GM21786 (cell line): ENCODE measurements at regions not wholly inside any gene's neighbourhood (a gene's known extent, or its start where the extent isn't known, plus 50 kb on each side); places are given as distances from the start of the nearest gene placed in this dataset.

Experiments used
- ATAC-seq: cut with Tn5 transposase; IDR thresholded peaks from one replicate; pipeline ENCODE4 v1.9.1; 2021; ENCODE audit not compliant: unreplicated experiment

DNA sequence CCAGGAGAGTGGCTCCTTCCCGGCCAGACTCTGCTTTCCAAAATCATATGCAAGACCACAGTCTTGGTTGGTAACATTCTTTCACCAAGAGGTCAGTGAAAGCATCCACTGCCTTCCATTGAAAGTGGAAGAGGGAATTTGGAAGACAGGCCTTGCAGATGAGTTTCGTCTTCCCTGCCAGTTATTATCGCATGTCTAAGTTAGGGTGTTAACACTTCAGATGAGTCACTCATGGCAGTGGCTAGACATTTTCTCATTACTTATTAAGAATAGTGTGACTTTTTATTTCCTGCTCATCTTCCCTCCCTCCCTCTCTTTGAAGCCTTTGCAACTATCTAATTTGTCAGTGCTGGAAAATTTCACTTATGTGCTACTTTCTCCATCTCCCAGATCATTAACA is 102.9 kb upstream of the EPB41L3 start:
- no peak for ATAC-seq

DNA sequence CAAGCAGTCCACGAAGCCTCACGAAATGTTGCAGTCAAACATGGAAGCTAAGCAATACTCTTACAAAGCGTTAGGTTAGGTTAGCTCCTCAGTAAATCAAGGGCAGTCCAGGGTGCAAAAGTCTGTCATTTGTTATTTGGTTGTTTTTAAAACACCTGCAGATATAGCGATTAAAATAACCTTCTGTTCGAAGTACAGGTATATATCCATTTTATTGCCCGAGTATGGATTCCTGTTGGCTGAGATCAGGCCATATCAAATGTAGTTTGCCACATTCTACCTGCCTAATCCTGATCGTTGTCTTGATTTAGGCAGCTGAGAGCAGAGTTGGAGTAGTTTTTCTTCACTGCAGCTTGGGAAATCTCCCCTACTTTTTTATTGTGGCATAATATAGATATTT is 99.5 kb upstream of the EPB41L3 start:
- ATAC-seq: no peak

DNA sequence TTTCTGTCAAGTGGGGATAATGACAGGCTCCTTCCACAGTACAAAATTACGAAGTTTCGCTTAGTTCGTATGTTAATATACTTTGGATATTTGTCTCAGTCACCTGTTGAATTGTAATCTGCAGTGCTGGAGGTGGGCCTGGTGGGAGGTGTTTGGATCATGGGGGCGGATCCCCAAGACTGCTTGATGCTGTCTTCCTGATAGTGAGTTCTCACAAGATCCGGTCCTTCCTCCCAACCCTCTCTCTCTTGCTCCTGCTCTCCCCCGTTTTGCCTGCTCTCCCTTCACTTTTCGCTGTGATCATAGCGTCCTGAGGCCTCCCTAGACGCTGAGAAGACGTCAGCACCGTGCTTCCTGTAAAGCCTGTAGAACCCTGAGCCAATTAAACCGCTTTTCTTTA is 97.1 kb upstream of the EPB41L3 start:
- no peak for ATAC-seq

DNA sequence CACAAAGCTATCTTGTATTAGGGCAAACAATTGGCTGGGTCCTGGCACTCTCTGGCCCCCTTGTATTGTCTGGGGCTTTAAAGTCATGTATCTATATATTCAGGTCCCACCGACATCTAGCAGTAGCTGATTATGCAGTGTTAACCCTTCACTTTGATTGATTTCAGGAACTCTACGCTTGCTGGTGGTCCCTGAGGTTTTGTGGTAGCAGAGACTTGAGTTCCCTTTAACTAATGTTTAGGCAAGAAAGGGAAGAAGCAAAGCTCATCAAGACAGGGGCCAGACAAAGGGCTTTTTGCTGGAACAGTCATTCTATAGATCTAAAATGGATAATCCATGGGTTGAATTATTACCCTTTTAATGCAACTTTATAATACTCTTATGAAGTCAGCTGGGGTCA is 95.3 kb upstream of the EPB41L3 start:
- no peak for ATAC-seq

DNA sequence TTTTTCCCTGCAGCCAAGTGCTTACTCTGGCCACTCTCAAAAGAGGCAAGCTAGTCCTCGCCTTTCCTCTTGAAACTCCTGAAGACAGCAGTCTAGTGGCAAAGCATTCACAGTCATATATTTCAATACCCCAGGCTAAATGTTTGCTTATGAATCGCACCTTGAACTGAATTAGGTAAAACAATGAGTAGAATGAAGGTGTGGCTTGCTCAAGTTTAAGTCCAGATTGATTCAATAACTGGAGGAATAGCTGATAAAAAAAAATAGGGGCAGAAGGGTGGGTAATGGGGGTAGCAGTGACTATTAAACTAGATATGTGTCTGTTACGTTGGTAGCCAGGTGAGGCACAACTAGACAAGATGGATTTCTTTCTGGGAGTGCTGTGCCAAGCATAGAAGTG is 88.2 kb upstream of the EPB41L3 start:
- no peak for ATAC-seq

DNA sequence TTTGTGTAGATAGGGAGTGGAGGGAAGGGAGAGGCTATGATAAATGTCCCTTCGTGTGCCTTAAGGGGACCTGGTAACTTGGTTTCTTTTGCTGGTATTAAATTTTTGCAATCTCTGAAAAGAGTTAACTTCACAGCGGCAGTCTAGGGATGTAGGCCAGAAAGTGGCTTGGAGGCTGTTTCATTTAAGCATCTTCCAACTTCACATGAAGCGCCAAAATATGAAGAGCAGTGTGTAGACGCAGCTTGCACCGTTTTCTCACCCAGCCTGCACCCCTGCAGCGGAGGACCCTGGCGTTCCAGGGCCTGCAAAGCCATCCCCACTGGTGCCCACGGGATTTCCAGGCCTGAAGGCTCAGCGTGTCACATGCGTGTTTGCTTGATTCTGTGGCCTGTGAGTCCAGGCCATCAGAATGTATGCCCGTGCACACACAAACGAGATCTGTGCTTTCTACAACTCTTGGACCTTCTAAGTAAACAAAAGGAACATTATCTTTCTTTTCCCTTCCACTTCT is 87.2 kb upstream of the EPB41L3 start:
- ATAC-seq: no peak

DNA sequence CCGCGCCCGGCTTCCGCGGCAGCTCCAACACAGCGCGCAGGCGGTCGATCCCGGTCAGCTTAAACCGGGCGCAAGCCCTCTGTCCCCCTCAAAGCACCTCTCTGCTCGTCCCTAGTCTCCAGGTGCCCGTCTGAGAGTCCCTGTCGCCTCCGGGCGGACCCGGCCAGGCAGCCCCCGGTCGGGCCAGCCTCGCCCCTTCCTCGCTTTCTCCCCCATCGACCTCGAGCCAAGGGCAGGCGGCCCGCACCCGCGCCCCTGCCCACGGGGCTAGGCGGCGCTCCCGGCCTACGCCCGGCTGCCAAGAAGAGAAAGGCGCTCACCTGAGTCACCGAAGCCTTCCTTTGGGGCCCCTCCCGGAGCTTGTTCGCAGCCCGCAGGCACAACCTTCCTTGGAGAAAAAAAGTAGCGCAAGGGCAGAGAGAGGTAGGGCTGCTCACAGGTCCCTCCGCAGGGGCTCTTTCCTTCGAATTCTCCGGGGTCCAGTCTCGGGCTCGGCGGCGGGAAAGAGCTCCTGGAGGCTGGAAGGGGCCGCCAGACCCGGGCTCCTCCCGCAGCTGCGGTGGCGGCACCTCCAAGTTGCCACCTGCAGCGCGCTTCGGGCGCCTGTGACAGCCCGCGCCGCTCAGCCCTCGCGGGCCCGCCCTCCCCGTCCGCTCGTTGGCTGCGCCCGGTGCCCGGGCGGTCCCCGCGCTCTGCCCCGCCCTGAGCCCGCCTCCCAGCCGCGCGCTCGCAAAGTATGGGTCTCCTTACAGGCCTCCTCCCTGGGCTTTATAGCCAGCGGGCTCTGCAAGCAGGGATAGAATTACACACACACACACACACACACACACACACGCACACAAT is 86.5 kb upstream of the EPB41L3 start:
- ATAC-seq: no peak

DNA sequence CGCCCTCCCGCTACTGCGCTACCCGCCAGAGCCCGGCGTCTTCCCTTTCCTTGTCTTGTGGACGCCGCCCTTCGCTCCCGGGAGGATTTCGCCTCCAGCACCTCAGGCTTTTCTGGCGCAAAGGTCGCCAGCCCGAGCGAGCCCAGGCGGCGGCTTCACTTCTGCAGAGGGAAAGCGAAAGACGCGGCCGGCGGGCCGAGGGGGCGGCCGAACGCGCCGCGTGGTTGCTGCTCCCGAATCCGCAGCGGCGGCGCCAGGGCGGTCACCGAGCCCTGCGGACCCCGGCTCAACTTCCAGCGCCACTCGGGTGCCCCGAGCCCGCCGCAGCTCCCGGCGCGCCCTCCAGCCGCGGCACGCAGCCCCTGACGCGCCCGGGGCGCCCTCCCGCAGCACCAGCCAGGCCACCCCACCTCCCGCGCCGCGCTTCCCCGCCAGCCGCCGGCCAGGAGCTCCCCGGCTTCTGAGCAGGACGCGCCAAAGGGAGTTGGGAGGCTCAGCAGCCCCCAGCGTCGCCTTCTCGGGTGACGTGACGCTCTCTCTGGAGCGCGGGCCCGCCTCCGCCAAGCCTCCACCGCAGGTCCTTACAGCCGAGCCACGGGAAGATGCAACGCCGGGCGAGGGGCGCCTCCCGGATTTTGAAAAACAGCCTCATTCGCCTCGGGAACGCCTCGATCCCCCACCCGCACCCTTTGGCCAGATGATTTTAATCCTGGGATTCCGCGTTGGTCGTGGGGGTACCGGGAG is 84.9 kb upstream of the EPB41L3 start:
- no peak for ATAC-seq

DNA sequence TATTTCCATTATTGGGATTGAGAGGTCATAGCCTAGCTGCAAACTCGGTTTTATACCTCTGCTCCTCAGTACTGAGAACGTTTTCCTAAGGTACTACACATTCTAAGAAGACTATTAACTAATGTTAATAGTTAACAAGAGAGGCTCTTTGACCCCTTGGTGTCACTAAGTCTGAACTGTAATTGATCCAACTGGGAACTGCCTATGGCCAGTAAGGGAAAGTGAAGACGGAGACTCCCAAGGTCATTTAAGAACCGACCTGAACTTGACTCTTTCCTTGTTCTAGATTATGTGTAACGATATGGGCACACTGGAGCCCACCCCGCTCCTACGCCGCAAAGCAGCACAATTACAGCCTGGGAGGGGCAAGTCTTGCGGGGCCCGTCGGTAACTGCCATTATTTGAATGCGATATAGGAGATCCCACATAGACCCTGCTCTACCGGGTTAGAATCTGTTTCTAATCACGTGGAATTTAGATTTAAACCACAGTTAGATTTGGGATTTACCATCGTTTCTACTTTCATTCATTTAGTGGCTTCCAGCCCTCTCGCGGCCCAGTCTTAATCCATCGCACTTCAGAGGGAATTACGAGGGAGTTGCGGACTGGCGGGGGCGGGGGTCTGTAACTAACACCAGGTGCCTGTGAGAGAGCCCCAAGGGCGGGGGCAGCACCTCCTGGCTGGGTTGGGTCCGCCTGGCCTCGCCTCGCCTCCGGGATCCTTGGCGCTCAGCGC is 84.1 kb upstream of the EPB41L3 start:
- no peak for ATAC-seq

DNA sequence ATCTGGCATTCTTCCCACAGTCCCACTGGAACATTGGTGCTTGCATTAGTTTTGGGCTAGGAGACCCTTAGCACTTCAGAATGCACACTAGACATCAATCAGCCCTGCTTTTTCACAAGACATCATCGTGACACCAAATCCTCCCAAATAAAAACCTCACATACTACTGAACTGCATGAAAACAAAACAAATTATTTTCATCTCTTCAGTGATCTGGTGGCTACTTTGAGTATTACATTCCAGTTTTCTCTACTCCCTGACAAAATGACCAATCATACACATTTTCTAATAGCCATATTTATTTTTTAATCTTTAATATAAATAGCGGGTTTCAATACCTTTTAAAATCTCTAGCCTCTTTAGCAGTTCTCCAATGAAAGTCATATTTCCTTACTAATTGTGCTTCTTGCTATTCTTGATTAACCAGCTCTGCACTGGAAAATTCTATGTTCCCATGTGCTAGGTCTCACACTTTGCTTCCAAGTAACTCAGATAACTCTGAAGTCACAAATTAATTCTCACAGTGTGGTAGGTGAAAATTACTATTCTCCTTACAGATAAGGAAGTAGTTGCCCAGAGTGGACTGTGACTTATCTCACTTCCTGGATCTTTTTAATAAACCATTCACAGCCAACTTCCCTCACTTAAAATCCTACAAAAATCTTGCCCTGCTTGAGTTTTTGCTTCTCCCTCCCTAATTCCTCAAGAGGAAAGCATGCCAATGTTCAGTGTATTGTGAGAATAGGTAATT is 82.5 kb upstream of the EPB41L3 start:
- ATAC-seq: no peak

DNA sequence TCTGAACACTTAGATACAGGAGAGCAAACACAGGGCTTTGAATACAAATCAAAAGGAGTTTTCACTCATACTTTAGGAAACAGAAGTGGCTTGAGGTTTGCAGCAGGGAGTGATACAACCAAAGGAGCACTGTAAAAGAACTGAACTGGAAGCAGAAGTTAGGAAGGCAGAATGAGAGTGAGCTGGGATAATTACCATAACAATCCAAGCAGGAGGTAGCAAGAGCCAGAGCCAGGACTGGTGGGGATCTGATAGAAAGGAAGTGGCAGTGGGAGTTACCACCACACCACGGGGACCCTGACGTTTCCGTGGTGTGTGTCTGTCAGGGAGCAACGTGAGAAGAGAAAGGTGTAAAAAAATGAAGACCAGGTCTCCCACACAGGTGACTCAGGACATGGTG is 81.3 kb upstream of the EPB41L3 start:
- ATAC-seq: no peak

DNA sequence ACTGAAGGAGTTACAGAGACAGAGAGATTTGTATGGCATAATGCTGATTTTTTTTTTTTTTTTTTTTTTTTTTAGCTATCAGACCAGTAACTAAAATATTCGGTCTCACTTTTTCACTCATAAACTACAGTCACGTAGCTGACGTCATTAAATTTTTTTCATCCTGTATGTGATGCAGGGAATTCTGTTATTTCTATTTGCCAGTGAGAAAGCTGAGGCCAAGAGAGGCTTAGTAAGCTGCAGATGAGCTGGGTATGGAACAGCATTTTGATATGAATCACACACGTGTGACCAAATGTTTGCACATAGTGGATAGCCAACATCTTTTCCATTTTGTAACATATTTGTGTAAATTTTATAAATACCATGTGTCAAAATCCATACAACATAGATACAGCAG is 79.1 kb upstream of the EPB41L3 start:
- ATAC-seq: no peak

DNA sequence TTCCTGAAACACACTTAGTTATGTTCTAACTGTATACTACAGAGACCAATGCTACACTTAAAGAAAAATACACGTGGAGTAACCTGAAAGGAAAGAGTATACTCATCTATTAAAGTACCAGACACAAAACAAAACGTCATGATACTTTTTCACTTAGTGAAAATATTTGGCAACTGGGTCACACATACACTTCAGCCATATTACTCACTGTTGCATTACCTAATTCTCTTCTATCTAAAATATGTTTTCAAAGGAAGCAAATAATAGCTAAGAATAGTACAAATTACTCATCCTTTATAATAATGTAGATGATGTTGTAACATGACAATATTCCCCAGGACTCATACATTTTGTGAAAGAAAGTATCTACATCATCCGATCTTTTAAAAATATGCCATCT is 76.5 kb upstream of the EPB41L3 start:
- no peak for ATAC-seq

DNA sequence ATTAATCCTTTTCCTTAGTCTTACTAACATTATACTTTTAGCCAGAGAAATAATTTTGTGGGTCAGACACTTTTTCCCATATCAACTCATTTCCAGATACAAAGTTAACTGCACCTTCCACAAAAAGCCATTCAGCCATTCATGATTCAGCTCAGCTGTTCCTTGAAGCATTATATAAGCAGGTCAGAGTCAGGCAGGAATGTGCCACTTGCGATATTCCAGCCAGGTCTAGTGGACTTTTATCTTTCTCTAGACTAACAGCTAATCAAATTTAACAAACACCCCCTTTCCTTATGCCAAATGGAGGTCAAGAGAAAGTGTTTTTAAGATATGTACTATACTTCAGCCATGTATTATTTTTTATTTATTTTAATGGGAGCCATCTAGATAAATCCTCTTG is 75.6 kb upstream of the EPB41L3 start:
- ATAC-seq: no peak

DNA sequence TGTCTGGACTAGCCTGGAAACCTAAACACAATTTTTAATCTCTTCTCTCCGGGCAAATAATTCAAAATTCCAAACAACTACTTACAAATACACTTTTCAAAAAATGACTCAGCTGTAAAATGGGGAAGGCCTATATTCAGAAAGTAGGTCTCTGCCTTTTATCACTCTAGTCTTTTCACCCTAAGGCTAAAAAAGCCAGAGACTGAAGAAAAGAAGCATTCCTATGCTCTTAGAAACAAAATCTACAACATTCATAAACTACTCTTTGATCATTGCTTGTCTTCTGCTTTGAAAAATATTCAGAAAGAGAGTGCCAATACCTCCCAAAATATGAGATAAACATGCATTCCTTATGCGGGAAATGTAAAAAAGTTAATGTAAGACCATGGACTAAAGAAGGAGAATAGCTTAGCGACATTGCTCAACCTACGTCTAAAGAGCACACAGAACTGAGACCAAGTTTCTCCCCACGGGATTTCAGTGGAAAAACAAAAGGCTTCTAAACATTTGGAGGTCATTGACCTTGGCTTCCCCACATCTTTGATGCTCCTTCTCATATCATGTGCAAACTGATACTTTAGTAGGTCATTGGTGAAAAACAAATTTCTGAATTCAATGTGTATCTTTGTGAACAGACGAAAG is 74.4 kb upstream of the EPB41L3 start:
- ATAC-seq: no peak

DNA sequence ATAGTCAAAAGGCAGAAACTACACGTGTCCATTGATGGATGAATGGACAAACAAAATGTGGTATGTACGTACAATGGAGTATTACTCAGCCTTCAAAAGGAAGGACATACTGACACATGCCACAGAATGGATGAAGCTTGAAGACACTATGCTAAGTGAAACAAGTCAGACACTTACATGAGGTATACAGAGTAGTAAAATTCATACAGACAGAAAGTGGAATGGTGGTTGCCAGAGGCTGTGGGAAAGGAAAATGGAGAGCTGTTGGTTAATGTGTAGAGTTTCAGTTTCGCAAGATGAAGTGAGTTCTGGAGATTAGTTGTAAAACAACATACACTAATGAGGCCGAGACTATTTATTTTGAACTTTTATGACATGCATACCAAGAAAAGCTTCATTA is 67.4 kb upstream of the EPB41L3 start:
- ATAC-seq: no peak

DNA sequence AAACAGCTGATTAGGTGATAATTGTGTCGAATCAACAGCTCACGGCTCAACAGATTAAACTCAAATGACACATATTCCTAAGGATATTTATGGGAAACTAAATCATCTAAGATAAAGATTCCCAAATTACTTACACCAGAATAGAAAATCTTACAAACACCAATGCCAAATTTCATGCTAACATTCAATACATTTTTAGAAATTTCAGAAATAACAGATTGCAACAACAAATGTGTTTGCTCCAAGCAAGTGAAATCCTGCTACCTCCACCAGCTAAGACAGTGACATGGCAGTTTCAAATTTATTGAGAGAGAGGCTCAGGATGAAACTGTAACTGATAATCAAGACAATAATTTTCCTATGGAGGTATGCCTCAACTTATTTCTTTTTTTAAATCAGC is 65.0 kb upstream of the EPB41L3 start:
- ATAC-seq: no peak

DNA sequence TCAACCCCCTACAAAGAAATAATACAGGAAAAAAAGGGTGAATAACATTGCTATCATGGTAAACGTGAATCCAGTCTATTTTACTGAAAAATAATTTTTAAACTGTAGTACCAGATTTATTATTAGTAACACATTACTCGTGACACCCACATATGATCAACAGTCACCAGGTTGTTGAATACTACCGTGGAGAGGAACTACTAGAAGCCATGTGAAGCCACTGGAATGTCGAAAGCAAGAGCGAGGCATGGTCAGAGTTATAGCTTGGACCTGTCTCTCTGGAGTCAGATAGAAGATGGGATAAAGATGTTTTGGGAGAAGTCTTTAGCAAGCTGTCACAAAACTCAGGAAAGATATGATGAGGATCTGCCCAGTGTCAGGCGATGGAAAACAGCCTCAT is 63.2 kb upstream of the EPB41L3 start:
- no peak for ATAC-seq

DNA sequence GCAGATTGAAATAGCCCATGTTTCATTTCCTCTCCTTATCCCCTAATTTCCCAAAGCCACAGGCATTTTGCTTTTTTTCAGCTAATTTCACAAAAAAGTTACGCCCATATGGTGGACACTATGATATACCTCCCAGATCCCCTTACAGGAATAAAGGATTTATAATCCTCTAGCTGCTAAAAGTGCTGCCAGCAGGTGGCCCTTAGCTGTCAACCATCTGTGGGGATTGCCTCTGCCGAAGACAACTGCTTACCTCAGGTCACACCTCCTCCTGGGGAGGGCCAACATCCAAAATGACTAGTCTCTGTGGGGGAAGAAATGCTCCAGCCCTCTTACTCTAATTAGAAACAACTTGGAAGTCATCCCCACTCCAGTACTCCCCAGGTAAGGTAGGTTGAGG is 61.0 kb upstream of the EPB41L3 start:
- ATAC-seq: no peak

DNA sequence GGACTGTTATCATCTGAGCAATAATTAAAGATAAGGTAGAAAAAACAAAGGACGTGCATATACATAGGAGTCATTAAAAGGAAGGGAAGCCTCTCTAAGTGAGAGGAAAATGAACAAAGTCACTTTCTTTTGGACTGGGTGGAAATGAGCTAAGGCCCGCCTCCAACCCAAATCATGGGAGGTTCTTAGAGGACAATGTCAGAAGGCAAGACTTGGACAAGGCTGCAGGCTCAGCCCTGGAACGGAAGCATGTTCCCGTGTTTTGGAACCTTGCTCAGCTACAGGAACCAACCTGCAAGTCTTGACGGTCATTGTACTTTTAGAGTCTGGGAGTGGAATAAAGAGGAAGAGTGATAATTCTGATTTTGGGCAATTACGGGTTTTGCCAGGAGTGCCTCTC is 59.4 kb upstream of the EPB41L3 start:
- ATAC-seq: no peak
